HG03060 (cell line): ENCODE measurements at regions not wholly inside any gene's neighbourhood (a gene's known extent, or its start where the extent isn't known, plus 50 kb on each side); places are given as distances from the start of the nearest gene placed in this dataset.
"Not testable (repeated sequence)": the region's sequence is repeated elsewhere in the genome, so short reads cannot be mapped to it uniquely, and the experiment has no call there.

Experiments used
- ATAC-seq: cut with Tn5 transposase; IDR thresholded peaks from one replicate; pipeline ENCODE4 v1.9.1; 2021; ENCODE audit warnings: low read depth, moderate number of reproducible peaks; ENCODE audit not compliant: unreplicated experiment

- no peak for ATAC-seq
Measured at GRCh38 chr3:39651993-39652739, 157.2 kb upstream of the MYRIP start.

- ATAC-seq = not testable (repeated sequence)
Measured at GRCh38 chr3:39655718-39656117, 153.7 kb upstream of the MYRIP start.

GRCh38 chr3:39657075-39657474 is 152.3 kb upstream of the MYRIP start:
- ATAC-seq = no peak

DNA sequence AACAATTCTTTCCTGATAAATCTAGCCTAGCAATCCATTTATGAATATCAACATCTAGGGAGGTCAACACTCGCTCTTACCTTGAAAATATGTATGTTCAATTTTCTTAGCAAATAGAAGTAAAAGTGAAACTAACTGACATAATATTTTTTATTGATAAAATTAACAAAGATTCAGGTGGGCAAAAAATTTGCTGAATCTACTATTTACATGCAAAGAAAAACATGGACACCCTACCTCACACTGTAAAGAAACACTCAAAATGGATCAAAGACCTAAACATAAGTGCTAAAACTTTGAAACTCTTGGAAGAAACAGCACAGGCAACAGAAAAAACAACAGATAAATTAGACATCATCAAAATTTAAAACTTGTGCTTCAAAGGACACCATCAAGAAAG is 151.6 kb upstream of the MYRIP start:
- ATAC-seq = no peak

DNA sequence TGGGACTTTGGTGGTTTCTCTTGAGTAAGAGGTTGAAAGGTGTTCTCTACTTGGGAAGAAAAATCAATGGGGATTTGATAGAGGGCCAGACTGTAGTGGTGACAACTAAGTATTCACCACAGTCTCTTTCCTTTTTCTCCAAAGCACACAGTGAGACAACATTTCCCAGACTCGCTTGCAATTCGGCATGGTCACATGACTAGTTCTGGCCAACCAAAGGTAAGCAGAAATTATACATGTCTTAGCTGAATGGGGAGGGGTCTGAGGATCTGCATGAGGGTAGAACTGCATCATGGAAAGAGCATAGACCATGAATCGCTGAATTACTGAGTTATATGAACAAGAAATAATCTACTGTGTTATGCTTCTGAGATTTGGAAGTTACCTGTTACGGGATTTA is 144.5 kb upstream of the MYRIP start:
- no peak for ATAC-seq

DNA sequence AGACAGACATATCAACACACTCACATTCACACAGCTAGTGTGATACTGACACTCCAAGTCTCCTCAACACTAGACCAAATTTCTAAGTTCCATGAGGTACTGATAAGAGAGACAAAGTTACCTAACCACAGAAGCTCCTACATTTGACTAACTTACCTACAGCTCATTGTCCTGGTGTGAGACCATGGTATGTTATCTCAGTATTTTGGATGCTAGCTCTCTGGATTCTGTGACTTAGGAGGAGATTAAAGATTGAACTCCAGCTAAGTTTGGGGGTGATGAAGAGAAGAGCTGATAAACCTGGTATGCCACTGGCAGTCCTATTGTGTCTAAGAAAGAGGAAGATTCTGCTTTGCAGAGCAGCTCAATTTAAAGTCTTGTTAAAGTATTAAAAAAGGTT is 144.0 kb upstream of the MYRIP start:
- ATAC-seq = no peak

DNA sequence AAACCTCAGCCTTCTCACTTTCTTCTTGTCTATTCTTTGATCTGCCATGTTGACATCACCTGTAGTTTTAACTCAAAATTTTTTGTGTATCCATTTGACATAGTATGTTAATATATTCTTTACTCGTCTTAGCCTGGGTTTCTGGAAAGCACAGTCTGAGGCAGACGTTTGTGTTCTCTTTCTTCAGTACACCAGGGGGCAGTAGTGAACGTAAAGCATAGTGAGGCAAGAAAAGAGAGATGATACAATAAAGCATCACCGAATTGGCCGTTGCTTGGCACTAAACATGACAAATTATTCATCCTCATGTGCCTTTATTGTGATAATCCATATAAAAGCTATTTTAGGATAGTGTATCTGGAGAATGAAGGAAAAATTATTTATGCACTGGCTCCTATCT is 141.0 kb upstream of the MYRIP start:
- no peak for ATAC-seq

DNA sequence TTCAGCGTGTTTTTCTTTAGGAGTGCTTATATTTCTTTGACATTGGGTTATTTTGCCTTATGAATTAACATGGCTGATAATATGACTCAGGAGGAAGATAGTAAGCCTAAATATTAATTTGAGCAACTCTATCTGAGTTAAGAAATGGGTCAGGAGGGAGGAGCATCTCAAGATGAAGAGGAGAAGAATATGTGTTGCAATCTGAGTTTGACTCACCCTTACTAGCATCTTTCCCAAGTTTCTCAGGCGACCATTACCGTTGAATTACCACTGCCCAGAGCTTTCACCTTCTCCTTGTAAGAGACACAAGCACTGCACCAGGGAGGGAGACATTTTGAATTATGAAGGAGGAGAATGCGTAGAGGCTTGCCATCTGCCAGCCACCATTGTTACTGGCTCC is 138.3 kb upstream of the MYRIP start:
- no peak for ATAC-seq

GRCh38 chr3:39671600-39671999 is 137.8 kb upstream of the MYRIP start:
- no peak for ATAC-seq

DNA sequence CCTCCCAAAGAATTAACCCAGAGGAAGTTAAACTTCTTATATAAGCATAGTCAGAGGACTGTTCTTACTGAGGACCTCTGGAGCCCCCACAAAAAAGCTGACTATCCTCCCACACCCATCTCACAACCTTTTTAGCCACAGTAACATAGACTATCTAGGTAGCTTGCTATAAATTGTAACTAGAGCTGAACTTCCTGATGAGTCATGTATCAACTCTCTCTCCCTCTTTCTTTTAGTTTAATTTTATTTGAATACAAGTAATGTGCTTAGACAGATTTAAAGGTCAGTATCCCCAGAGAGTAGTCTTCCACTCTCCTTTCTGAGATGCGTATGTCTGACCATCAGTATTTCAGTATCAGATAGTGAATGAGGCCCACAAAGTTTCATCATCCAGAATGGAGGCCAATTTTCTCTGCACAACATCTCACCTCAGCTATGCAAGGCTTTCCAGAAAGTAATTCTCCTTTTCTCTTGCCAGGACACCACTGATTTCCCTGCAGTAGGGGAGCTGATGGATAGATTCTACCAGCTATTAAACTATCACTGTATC is 104.0 kb upstream of the MYRIP start:
- ATAC-seq = no peak

DNA sequence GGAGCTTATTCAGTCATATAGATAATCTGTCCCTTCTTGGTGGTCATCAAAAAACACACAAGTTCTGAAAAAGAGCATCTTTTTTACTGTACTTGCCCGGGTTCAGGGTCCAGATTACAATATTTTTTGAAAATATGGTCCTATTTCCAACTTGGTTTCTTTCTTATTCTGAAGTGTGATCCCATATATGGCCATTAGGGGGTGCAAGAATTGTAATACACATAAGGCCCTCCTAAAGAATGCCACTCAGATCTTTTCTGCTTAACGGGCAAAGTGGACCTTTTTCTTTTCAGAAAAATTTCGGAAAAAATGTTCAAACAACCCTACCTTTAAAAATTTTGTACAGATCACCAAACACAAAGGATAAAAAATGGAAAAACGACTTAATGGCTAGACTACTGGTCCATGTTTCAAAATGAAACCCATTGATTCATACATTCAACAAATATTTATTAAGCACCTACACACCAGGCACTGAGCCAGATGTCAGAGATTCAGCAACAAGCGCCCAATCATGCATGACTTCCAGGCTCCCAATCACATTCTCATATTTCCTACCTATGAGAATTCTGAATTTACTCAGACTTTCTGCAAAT is 102.0 kb upstream of the MYRIP start:
- ATAC-seq = no peak

DNA sequence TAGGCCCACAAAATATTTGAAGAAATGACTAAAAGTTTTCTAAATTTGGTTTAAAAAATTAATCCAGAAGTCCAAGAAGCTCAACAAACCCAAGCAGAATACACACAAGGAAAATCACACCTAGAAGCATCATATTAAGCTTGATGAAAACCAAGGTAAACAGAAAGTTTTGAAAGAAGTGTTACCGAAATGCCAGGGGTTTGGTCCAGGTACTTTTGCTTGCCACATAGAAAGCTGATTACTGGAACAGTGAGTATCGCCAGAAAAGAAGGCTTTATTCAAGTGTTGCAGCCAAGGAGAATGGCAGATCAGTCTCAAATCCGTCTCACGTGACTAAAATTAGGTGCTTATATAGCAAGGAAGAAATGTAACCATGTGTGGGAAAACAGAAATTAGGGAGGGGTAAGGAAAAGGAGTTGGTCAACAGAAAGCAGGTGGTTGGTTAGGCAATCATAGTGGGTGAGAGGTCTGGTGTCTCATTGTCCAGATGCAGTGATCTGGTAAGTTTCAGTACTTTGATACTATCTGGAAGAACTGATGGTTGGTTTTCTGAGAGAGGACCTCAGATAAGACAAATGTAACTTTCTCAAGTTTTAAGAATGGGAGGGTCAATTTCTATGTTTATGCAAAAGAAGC is 96.9 kb upstream of the MYRIP start:
- no peak for ATAC-seq

DNA sequence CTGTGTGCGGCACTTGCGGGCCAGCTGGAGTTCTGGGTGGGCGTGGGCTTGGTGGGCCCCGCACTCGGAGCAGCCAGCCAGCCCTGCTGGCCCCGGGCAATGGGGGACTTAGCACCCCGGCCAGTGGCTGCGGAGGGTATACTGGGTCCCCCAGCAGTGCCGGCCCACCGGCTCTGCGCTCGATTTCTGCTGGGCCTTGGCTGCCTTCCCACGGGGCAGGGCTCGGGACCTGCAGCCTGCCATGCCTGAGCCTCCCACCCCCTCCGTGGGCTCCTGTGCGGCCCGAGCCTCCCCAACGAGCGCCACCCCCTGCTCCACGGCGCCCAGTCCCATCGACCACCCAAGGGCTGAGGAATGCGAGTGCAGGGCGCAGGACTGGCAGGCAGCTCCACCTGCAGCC is 96.1 kb upstream of the MYRIP start:
- not testable (repeated sequence) for ATAC-seq

DNA sequence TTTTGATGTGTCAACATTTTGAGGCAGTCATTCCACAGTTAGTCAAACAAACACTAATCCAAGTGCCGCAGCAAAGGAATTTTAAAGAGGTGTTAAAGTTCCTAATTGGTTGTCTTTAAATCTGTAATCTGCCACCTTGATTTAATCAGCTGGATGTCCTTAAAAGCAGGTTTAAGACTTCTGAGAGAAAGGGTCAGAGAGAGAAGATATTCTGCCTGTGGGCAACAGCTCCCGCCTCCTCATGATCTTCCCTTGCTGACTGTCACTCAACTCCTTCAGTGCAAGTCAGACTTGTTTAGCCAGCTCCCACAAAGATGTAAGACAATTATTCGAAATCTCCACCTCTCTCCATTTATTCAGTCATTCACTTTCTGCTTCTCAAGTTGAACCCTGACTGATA is 92.6 kb upstream of the MYRIP start:
- ATAC-seq = no peak

GRCh38 chr3:39718674-39719595 is 90.5 kb upstream of the MYRIP start:
- ATAC-seq = no peak

GRCh38 chr3:39721076-39721475 is 88.3 kb upstream of the MYRIP start:
- no peak for ATAC-seq

- ATAC-seq = no peak
Measured at GRCh38 chr3:39724233-39724846, 85.1 kb upstream of the MYRIP start.

DNA sequence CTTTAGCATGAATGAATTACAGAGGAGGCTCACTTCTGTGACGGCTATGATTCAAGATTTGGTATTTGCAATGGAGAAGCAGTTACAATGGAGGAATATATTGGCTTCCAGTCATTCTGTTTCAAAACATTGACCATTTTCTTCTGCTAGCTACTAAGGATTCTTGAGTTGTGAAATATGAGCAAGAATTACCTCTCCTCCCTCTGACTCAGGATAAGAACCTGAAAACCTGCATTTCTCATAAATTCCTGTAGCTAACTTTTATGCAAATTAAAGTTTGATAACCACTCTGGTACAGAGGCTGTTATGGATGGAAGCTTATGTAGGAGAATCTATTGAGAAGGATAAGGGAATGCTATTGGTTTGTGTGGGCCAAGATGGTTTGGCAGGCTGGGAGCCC is 84.1 kb upstream of the MYRIP start:
- ATAC-seq = no peak

DNA sequence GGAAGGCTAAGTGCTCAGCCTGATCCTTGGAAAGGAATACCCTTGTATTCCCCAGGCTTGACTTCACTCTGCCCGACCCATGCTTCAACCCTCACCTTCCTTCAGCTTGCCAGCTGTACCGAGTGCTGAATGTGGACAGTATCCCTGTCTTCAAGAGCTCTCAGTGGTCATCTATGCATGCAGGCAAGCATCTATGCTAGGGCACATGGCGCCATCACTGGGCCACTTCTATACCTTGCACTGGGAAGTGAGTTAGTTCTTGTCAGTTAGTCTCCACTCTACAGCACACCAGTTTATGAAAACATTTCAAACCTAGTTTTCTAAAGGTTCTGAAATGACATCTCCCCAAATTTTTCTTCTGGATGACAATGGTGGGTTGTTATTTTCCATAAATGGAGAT is 82.0 kb upstream of the MYRIP start:
- no peak for ATAC-seq

- ATAC-seq = no peak
Measured at GRCh38 chr3:39733804-39734203, 75.6 kb upstream of the MYRIP start.
